ENCODE measurements at regions not wholly inside any gene's neighbourhood (a gene's known extent, or its start where the extent isn't known, plus 50 kb on each side); places are given as distances from the start of the nearest gene placed in this dataset.

- Histone ChIP-seq H3K9me3 (ENCODE audit: control insufficient read depth in 5 of 5, low read length in 5 of 5) (no peaks in the 10 kb centered on the region), H3K4me3 (ENCODE audit: low read depth in 1 of 5, low read length in 5 of 5) (peak overlapping the region; percentile 8 to 64 (median 50)), H3K27me3 (ENCODE audit: control insufficient read depth in 5 of 5, insufficient read depth in 4 of 5, low read length in 5 of 5) (no peaks in the 10 kb centered on the region), H3K4me1 (ENCODE audit: control insufficient read depth in 5 of 5, insufficient read depth in 5 of 5, low read length in 5 of 5) (peaks cover 0 to 22% (median 10%) of the 10 kb centered on the region in 5 donors), H3K9ac (ENCODE audit: low read length in 5 of 5) (peak overlapping the region in 2 of 5 donors; percentile 35 to 64), H3K27ac (ENCODE audit: low read depth, low read length) (peak overlapping the region; percentile 70), H3K36me3 (ENCODE audit: control insufficient read depth in 5 of 5, insufficient read depth in 5 of 5, low read length in 5 of 5) (no peaks in the 10 kb centered on the region)
Observed at GRCh38 chr10:31650010-31650409, 278.6 kb downstream of the ARHGAP12 start.

- H3K9me3 ChIP-seq (ENCODE audit: control insufficient read depth in 5 of 5, low read length in 5 of 5): no peaks in the 10 kb centered on the region
- H3K4me3 ChIP-seq (ENCODE audit: low read depth in 1 of 5, low read length in 5 of 5): no peak overlapping the region
- no peak overlapping the region for H3K9ac ChIP-seq (ENCODE audit: low read length in 5 of 5)
- no peaks in the 10 kb centered on the region for H3K27me3 ChIP-seq (ENCODE audit: control insufficient read depth in 5 of 5, insufficient read depth in 4 of 5, low read length in 5 of 5)
- H3K27ac ChIP-seq (ENCODE audit: low read depth, low read length): peak overlapping the region; percentile 70
- no peaks in the 10 kb centered on the region for H3K36me3 ChIP-seq (ENCODE audit: control insufficient read depth in 5 of 5, insufficient read depth in 5 of 5, low read length in 5 of 5)
- peaks cover 0 to 30% (median 12%) of the 10 kb centered on the region in 5 donors for H3K4me1 ChIP-seq (ENCODE audit: control insufficient read depth in 5 of 5, insufficient read depth in 5 of 5, low read length in 5 of 5)
Observed at GRCh38 chr10:31648966-31649365, 279.7 kb downstream of the ARHGAP12 start.

GRCh38 chr10:31647861-31648260 is 280.8 kb downstream of the ARHGAP12 start:
- H3K4me1 ChIP-seq (ENCODE audit: control insufficient read depth in 5 of 5, insufficient read depth in 5 of 5, low read length in 5 of 5): peaks cover 0 to 30% (median 12%) of the 10 kb centered on the region in 5 donors
- no peak overlapping the region for H3K27ac ChIP-seq (ENCODE audit: low read depth, low read length)
- no peaks in the 10 kb centered on the region for H3K9me3 ChIP-seq (ENCODE audit: control insufficient read depth in 5 of 5, low read length in 5 of 5)
- H3K9ac ChIP-seq (ENCODE audit: low read length in 5 of 5): no peak overlapping the region
- no peak overlapping the region for H3K4me3 ChIP-seq (ENCODE audit: low read depth in 1 of 5, low read length in 5 of 5)
- no peaks in the 10 kb centered on the region for H3K36me3 ChIP-seq (ENCODE audit: control insufficient read depth in 5 of 5, insufficient read depth in 5 of 5, low read length in 5 of 5)
- H3K27me3 ChIP-seq (ENCODE audit: control insufficient read depth in 5 of 5, insufficient read depth in 4 of 5, low read length in 5 of 5): no peaks in the 10 kb centered on the region

- Histone ChIP-seq H3K27me3 (ENCODE audit: control insufficient read depth in 5 of 5, insufficient read depth in 4 of 5, low read length in 5 of 5) (no peaks in the 10 kb centered on the region), H3K9me3 (ENCODE audit: control insufficient read depth in 5 of 5, low read length in 5 of 5) (peaks cover 0 to 4% (median 0%) of the 10 kb centered on the region in 5 donors), H3K4me1 (ENCODE audit: control insufficient read depth in 5 of 5, insufficient read depth in 5 of 5, low read length in 5 of 5) (peaks cover 0 to 33% (median 12%) of the 10 kb centered on the region in 5 donors), H3K36me3 (ENCODE audit: control insufficient read depth in 5 of 5, insufficient read depth in 5 of 5, low read length in 5 of 5) (no peaks in the 10 kb centered on the region), H3K27ac (ENCODE audit: low read depth, low read length) (no peak overlapping the region), H3K4me3 (ENCODE audit: low read depth in 1 of 5, low read length in 5 of 5) (no peak overlapping the region), H3K9ac (ENCODE audit: low read length in 5 of 5) (no peak overlapping the region)
Observed at GRCh38 chr10:31646519-31646918, 282.1 kb downstream of the ARHGAP12 start.

GRCh38 chr10:31645786-31646185 is 282.8 kb downstream of the ARHGAP12 start:
- Histone ChIP-seq H3K4me3 (ENCODE audit: low read depth in 1 of 5, low read length in 5 of 5) (no peak overlapping the region), H3K36me3 (ENCODE audit: control insufficient read depth in 5 of 5, insufficient read depth in 5 of 5, low read length in 5 of 5) (no peaks in the 10 kb centered on the region), H3K9ac (ENCODE audit: low read length in 5 of 5) (no peak overlapping the region), H3K27me3 (ENCODE audit: control insufficient read depth in 5 of 5, insufficient read depth in 4 of 5, low read length in 5 of 5) (no peaks in the 10 kb centered on the region), H3K4me1 (ENCODE audit: control insufficient read depth in 5 of 5, insufficient read depth in 5 of 5, low read length in 5 of 5) (peaks cover 0 to 33% (median 12%) of the 10 kb centered on the region in 5 donors), H3K9me3 (ENCODE audit: control insufficient read depth in 5 of 5, low read length in 5 of 5) (peaks cover 0 to 4% (median 0%) of the 10 kb centered on the region in 5 donors), H3K27ac (ENCODE audit: low read depth, low read length) (no peak overlapping the region)

GRCh38 chr10:31644931-31645633 is 283.5 kb downstream of the ARHGAP12 start:
- H3K4me1 ChIP-seq (ENCODE audit: control insufficient read depth in 5 of 5, insufficient read depth in 5 of 5, low read length in 5 of 5): peaks cover 0 to 26% (median 8%) of the 10 kb centered on the region in 5 donors
- H3K9ac ChIP-seq (ENCODE audit: low read length in 5 of 5): no peak overlapping the region
- no peak overlapping the region for H3K27ac ChIP-seq (ENCODE audit: low read depth, low read length)
- H3K36me3 ChIP-seq (ENCODE audit: control insufficient read depth in 5 of 5, insufficient read depth in 5 of 5, low read length in 5 of 5): no peaks in the 10 kb centered on the region
- H3K9me3 ChIP-seq (ENCODE audit: control insufficient read depth in 5 of 5, low read length in 5 of 5): peaks cover 0 to 4% (median 0%) of the 10 kb centered on the region in 5 donors
- H3K4me3 ChIP-seq (ENCODE audit: low read depth in 1 of 5, low read length in 5 of 5): no peak overlapping the region
- no peaks in the 10 kb centered on the region for H3K27me3 ChIP-seq (ENCODE audit: control insufficient read depth in 5 of 5, insufficient read depth in 4 of 5, low read length in 5 of 5)

GRCh38 chr10:31642281-31642680 is 286.4 kb downstream of the ARHGAP12 start:
- no peaks in the 10 kb centered on the region for H3K27me3 ChIP-seq (ENCODE audit: control insufficient read depth in 5 of 5, insufficient read depth in 4 of 5, low read length in 5 of 5)
- H3K27ac ChIP-seq (ENCODE audit: low read depth, low read length): no peak overlapping the region
- H3K36me3 ChIP-seq (ENCODE audit: control insufficient read depth in 5 of 5, insufficient read depth in 5 of 5, low read length in 5 of 5): no peaks in the 10 kb centered on the region
- peaks cover 0 to 4% (median 0%) of the 10 kb centered on the region in 5 donors for H3K9me3 ChIP-seq (ENCODE audit: control insufficient read depth in 5 of 5, low read length in 5 of 5)
- H3K4me3 ChIP-seq (ENCODE audit: low read depth in 1 of 5, low read length in 5 of 5): no peak overlapping the region
- H3K4me1 ChIP-seq (ENCODE audit: control insufficient read depth in 5 of 5, insufficient read depth in 5 of 5, low read length in 5 of 5): peaks cover 0 to 15% (median 0%) of the 10 kb centered on the region in 5 donors
- no peak overlapping the region for H3K9ac ChIP-seq (ENCODE audit: low read length in 5 of 5)

GRCh38 chr10:31635415-31636065 is 293.1 kb downstream of the ARHGAP12 start:
- Histone ChIP-seq H3K4me1 (ENCODE audit: control insufficient read depth in 5 of 5, insufficient read depth in 5 of 5, low read length in 5 of 5) (peaks cover 0 to 12% (median 10%) of the 10 kb centered on the region in 5 donors), H3K9ac (ENCODE audit: low read length in 5 of 5) (no peak overlapping the region), H3K36me3 (ENCODE audit: control insufficient read depth in 5 of 5, insufficient read depth in 5 of 5, low read length in 5 of 5) (no peaks in the 10 kb centered on the region), H3K27ac (ENCODE audit: low read depth, low read length) (no peak overlapping the region), H3K4me3 (ENCODE audit: low read depth in 1 of 5, low read length in 5 of 5) (no peak overlapping the region), H3K9me3 (ENCODE audit: control insufficient read depth in 5 of 5, low read length in 5 of 5) (no peaks in the 10 kb centered on the region), H3K27me3 (ENCODE audit: control insufficient read depth in 5 of 5, insufficient read depth in 4 of 5, low read length in 5 of 5) (no peaks in the 10 kb centered on the region)

- H3K9ac ChIP-seq (ENCODE audit: low read length in 5 of 5): no peak overlapping the region
- no peaks in the 10 kb centered on the region for H3K36me3 ChIP-seq (ENCODE audit: control insufficient read depth in 5 of 5, insufficient read depth in 5 of 5, low read length in 5 of 5)
- H3K27ac ChIP-seq (ENCODE audit: low read depth, low read length): no peak overlapping the region
- no peaks in the 10 kb centered on the region for H3K9me3 ChIP-seq (ENCODE audit: control insufficient read depth in 5 of 5, low read length in 5 of 5)
- peaks cover 0 to 12% (median 10%) of the 10 kb centered on the region in 5 donors for H3K4me1 ChIP-seq (ENCODE audit: control insufficient read depth in 5 of 5, insufficient read depth in 5 of 5, low read length in 5 of 5)
- H3K27me3 ChIP-seq (ENCODE audit: control insufficient read depth in 5 of 5, insufficient read depth in 4 of 5, low read length in 5 of 5): no peaks in the 10 kb centered on the region
- no peak overlapping the region for H3K4me3 ChIP-seq (ENCODE audit: low read depth in 1 of 5, low read length in 5 of 5)
Observed at GRCh38 chr10:31635009-31635408, 293.6 kb downstream of the ARHGAP12 start.

- Histone ChIP-seq H3K4me3 (ENCODE audit: low read depth in 1 of 5, low read length in 5 of 5) (no peak overlapping the region), H3K9ac (ENCODE audit: low read length in 5 of 5) (no peak overlapping the region), H3K36me3 (ENCODE audit: control insufficient read depth in 5 of 5, insufficient read depth in 5 of 5, low read length in 5 of 5) (no peaks in the 10 kb centered on the region), H3K9me3 (ENCODE audit: control insufficient read depth in 5 of 5, low read length in 5 of 5) (peaks cover 0 to 5% (median 2%) of the 10 kb centered on the region in 5 donors), H3K4me1 (ENCODE audit: control insufficient read depth in 5 of 5, insufficient read depth in 5 of 5, low read length in 5 of 5) (peaks cover 0 to 12% (median 10%) of the 10 kb centered on the region in 5 donors), H3K27ac (ENCODE audit: low read depth, low read length) (no peak overlapping the region), H3K27me3 (ENCODE audit: control insufficient read depth in 5 of 5, insufficient read depth in 4 of 5, low read length in 5 of 5) (no peaks in the 10 kb centered on the region)
Observed at GRCh38 chr10:31630861-31631567, 297.6 kb downstream of the ARHGAP12 start.
